ENCODE measurements at regions not wholly inside any gene's neighbourhood (a gene's known extent, or its start where the extent isn't known, plus 50 kb on each side); places are given as distances from the start of the nearest gene placed in this dataset.

DNA sequence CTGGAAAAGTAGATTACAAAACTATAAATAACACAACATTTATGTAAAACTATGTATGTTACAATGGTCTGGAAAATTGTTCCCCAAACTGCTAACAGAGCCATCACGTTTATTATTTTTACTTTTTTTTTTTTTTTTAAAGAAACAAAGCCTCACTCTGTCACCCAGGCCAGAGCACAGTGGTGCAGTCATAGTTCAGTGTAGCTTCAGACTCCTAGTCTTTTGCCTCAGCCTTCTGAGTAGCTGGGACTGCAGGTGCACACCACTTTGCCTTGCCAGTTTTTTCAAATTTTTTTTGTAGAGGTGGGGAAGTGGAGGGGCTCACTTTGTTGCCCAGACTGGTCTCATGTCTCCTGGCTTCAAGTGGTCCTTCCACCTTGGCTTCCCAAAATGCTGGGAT is 180.1 kb upstream of the SPRY1 start:
- FAIRE-seq (no peak), DNase-seq (no peak), ATAC-seq (no peak)
- Histone ChIP-seq H3K4me3 (no peak overlapping the region), H3K36me3 (no peaks in the 10 kb centered on the region), H3K27ac (no peak overlapping the region), H3K27me3 (no peaks in the 10 kb centered on the region), H3K4me1 (no peaks in the 10 kb centered on the region), H3K9me3 (no peaks in the 10 kb centered on the region)
- intact Hi-C loops (cut with DNase I) = no loop called here
- TF ChIP-seq, protein P1, sequence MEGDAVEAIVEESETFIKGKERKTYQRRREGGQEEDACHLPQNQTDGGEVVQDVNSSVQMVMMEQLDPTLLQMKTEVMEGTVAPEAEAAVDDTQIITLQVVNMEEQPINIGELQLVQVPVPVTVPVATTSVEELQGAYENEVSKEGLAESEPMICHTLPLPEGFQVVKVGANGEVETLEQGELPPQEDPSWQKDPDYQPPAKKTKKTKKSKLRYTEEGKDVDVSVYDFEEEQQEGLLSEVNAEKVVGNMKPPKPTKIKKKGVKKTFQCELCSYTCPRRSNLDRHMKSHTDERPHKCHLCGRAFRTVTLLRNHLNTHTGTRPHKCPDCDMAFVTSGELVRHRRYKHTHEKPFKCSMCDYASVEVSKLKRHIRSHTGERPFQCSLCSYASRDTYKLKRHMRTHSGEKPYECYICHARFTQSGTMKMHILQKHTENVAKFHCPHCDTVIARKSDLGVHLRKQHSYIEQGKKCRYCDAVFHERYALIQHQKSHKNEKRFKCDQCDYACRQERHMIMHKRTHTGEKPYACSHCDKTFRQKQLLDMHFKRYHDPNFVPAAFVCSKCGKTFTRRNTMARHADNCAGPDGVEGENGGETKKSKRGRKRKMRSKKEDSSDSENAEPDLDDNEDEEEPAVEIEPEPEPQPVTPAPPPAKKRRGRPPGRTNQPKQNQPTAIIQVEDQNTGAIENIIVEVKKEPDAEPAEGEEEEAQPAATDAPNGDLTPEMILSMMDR (IDR thresholded peaks at IDR 0.05) = no peak
- 23 to 30% methylated on average over 1 of the region's 1 CpG for WGBS, 2 donors

DNA sequence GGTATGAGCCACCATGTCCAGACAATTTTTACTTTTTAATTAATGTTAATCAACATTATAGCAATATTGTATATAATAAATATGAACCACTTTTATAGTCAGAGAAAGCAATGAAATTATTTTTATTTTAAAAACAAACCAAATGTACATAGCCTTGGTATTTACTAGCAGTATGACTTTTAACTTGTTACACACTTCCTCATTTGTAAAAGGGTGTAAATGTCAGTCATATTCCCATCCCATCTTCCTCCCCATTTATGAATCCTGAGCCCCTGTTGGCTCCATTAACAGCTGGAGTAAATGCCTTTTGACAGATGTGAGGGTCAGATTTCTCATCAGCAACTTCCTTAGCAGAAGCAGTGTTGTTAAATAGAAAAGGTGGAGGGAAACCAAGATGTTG is 179.6 kb upstream of the SPRY1 start:
- Histone ChIP-seq H3K27me3 (no peaks in the 10 kb centered on the region), H3K4me3 (no peak overlapping the region), H3K9me3 (no peaks in the 10 kb centered on the region), H3K27ac (no peak overlapping the region), H3K36me3 (no peaks in the 10 kb centered on the region), H3K4me1 (no peaks in the 10 kb centered on the region)
- TF ChIP-seq, protein P1 (IDR thresholded peaks at IDR 0.05) = no peak
- no peak for FAIRE-seq
- intact Hi-C loops (cut with DNase I) = no loop called here
- DNase-seq = no peak
- no peak for ATAC-seq

DNA sequence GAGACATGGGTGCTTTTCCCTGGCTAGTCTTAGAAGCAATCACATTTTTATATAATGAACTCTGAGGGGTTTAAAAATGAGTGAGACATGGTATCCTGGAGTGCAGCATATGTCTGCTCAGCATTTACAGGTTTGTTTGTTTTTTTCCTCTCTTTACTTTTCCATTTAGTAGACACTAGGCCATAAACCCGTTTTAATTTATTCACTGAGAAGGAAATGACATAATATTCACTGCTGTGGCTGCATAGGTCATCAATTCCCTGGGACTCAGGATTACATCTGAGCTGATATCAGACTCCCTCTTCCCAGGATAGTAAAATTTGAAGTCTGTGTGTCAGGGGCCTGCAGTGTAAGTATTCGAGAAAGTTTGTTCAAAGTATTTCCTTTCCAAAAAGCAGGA is 178.9 kb upstream of the SPRY1 start:
- FAIRE-seq (no peak), DNase-seq (no peak), ATAC-seq (no peak)
- no peak overlapping the region for H3K4me3 ChIP-seq
- H3K9me3 ChIP-seq = no peaks in the 10 kb centered on the region
- TF ChIP-seq, protein P1 (IDR thresholded peaks at IDR 0.05) = no peak
- no peaks in the 10 kb centered on the region for H3K36me3 ChIP-seq
- H3K4me1 ChIP-seq = no peaks in the 10 kb centered on the region
- WGBS, 2 donors = 53 to 56% methylated on average over 2 of the region's 2 CpGs
- no peaks in the 10 kb centered on the region for H3K27me3 ChIP-seq
- H3K27ac ChIP-seq = no peak overlapping the region
- intact Hi-C loops (cut with DNase I) = no loop called here

DNA sequence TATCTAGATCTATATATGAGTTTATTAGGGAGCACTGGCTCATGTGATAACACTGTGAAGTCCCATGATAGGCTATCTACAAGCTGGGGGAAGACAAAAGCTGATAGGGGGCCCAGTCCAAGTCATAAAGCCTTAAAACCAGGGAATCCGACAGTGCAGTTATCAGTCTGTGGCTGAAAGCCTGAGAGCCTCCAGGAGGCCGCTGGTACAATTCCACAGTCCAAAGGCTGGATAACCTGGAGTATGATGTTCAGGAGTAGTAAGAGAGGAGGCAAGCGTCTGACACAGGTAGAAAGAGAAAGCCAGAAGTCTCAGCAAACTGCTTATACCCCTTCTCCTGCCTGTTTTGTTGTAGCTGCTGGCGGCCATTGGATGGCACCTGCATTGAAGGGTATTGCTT is 177.6 kb upstream of the SPRY1 start:
- WGBS, 2 donors = 95 to 100% methylated on average over 4 of the region's 4 CpGs

DNA sequence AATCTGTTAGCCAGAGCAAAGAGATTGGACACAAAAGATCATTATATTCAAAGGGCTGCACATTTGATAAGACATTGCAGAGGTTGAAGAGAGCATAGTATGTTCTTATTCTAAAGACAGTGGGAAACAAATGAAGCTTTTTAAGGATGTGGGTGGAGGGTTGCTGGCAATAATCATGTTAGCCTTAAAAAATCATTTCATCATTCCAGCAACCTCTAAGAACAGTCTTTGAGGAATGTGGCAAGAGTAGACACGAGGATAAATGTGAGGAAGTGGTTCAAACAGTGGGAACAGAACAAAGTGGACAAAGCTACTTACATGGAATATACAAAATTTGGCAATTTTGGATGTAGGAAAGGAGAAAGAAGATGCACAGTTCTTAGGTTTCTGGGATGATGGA is 167.3 kb upstream of the SPRY1 start:
- Histone ChIP-seq H3K4me1 (no peaks in the 10 kb centered on the region), H3K27ac (no peak overlapping the region), H3K9me3 (no peaks in the 10 kb centered on the region), H3K36me3 (no peaks in the 10 kb centered on the region), H3K27me3 (no peaks in the 10 kb centered on the region), H3K4me3 (no peak overlapping the region)
- 76 to 89% methylated on average over 1 of the region's 1 CpG for WGBS, 2 donors
- FAIRE-seq = no peak
- intact Hi-C loops (cut with DNase I) = no loop called here
- TF ChIP-seq, protein P1 (IDR thresholded peaks at IDR 0.05) = no peak
- DNase-seq = no peak
- ATAC-seq = no peak

More for the DNA sequence above, 177.6 kb upstream of the SPRY1 start:
- no peak overlapping the region for H3K4me3 ChIP-seq
- DNase-seq (no peak), FAIRE-seq (no peak), ATAC-seq (no peak)
- no peaks in the 10 kb centered on the region for H3K36me3 ChIP-seq
- no peak overlapping the region for H3K27ac ChIP-seq
- no peaks in the 10 kb centered on the region for H3K27me3 ChIP-seq
- TF ChIP-seq, protein P1 (IDR thresholded peaks at IDR 0.05) = no peak
- intact Hi-C loops (cut with DNase I) = no loop called here
- H3K9me3 ChIP-seq = no peaks in the 10 kb centered on the region
- no peaks in the 10 kb centered on the region for H3K4me1 ChIP-seq

Measured in pancreas (tissue), 10 donors.